K562 (cell line): ENCODE measurements at regions not wholly inside any gene's neighbourhood (a gene's known extent, or its start where the extent isn't known, plus 50 kb on each side); places are given as distances from the start of the nearest gene placed in this dataset.

ENCODE experiments used
- ATAC-seq: fragments of 200-7000 bp; cut with Tn5 transposase; 3 replicates; pipeline ENCODE4 v1.9.1; 2020; ENCODE audit warnings: moderate library complexity
- BruUV-seq: library from RNA; stranded (reverse); fragments of 400-500 nt; replicated peaks from 2 replicates; lab custom pipeline; 2021; lab: Mats Ljungman, UMichigan
- CTCF ChIA-PET: fragments of 300-600 bp; formaldehyde crosslinking; extraction: SDS; loops from one replicate; lab custom pipeline; 2021; ENCODE audit warnings: low intra/inter-chr PET ratio; lab: Yijun Ruan, JAX
- POLR2A ChIA-PET: fragments of 300-600, 350-650 bp; sonication (Branson Sonifier 250); formaldehyde crosslinking; extraction: SDS; loops from one replicate; lab custom pipeline; 2021; ENCODE audit warnings: antibody characterized with exemption, inconsistent platforms; lab: Yijun Ruan, JAX
- DNase-seq, 4 experiments: peaks; one replicate each; pipeline versions ENCODE4 v3.0.0 to v3.0.0-alpha.2; 2011 to 2018; ENCODE audit warnings: low spot score in 3 of 4, mixed read lengths in 3 of 4; ENCODE audit errors: extremely low read depth in 1 of 4
- FAIRE-seq: peaks from 2 replicates; lab custom pipeline; 2011; peaks lifted over from hg19 to GRCh38; lab: Jason Lieb, UNC
- H2AFZ ChIP-seq: 2 replicates; pipeline ENCODE4 v1.6.0; 2011; ENCODE audit warnings: low read depth, low read length, control low read depth, inconsistent platforms
- H3K27ac ChIP-seq: fragments of 200-600 bp; 3 replicates; pipeline ENCODE4 v1.8.0; 2011; ENCODE audit warnings: low read depth, mild to moderate bottlenecking, control low read depth, inconsistent platforms, low read length, moderate library complexity, mixed read lengths; ENCODE audit errors: extremely low read depth
- H3K27me3 ChIP-seq, 2 experiments: fragments of 300-600 bp in 1 of 2; 2 replicates in 1 of 2; 3 replicates in 1 of 2; pipeline versions ENCODE4 v1.6.0 to v1.8.0; 2011; ENCODE audit warnings: inconsistent platforms in 2 of 2, low read length in 2 of 2, mild to moderate bottlenecking in 1 of 2, mixed read lengths in 1 of 2, moderate library complexity in 1 of 2; ENCODE audit not compliant: control insufficient read depth in 2 of 2, insufficient read depth in 2 of 2
- H3K36me3 ChIP-seq: fragments of 300-600 bp; 3 replicates; pipeline ENCODE4 v1.8.0; 2011; ENCODE audit warnings: mild to moderate bottlenecking, low read length, inconsistent platforms; ENCODE audit not compliant: control insufficient read depth, insufficient read depth
- H3K4me1 ChIP-seq, 2 experiments: fragments of 200-600 bp in 1 of 2; replicated peaks in 1 of 2; 2 replicates in 1 of 2; 3 replicates in 1 of 2; pipeline versions ENCODE4 v1.5.1 to v1.8.0; 2011; ENCODE audit warnings: inconsistent platforms in 2 of 2, low read length in 2 of 2, mild to moderate bottlenecking in 1 of 2, mixed read lengths in 1 of 2, moderate library complexity in 1 of 2; ENCODE audit not compliant: control insufficient read depth in 2 of 2, insufficient read depth in 2 of 2
- H3K4me2 ChIP-seq: 2 replicates; pipeline ENCODE4 v1.6.1; 2011; ENCODE audit warnings: low read length, control low read depth, inconsistent platforms, mixed read lengths; ENCODE audit not compliant: insufficient read depth
- H3K4me3 ChIP-seq: fragments of 200-600 bp; sonication (generic), shearing (Covaris generic); 2 replicates; pipeline ENCODE4 v1.5.1; 2016; ENCODE audit warnings: control low read depth, inconsistent platforms
- H3K79me2 ChIP-seq: fragments of 200-600 bp; 3 replicates; pipeline ENCODE4 v1.8.0; 2011; ENCODE audit warnings: low read length, inconsistent platforms; ENCODE audit not compliant: control insufficient read depth, insufficient read depth
- H3K9ac ChIP-seq, 2 experiments: 2 replicates each; pipeline versions ENCODE4 v1.6.0 to v1.6.1; 2011; ENCODE audit warnings: low read depth in 2 of 2, low read length in 2 of 2, control low read depth in 1 of 2, inconsistent platforms in 1 of 2, mild to moderate bottlenecking in 1 of 2, mixed read lengths in 1 of 2; ENCODE audit not compliant: insufficient read depth in 1 of 2
- H3K9me1 ChIP-seq: one replicate; pipeline ENCODE4 v1.6.0; 2011; ENCODE audit warnings: inconsistent platforms, mild to moderate bottlenecking, low read length, moderate library complexity; ENCODE audit not compliant: control insufficient read depth, insufficient read depth
- H3K9me3 ChIP-seq: replicated peaks from 2 replicates; pipeline ENCODE4 v1.5.1; 2011; ENCODE audit warnings: low read depth, low read length, inconsistent platforms; ENCODE audit not compliant: control insufficient read depth, insufficient read depth
- H4K20me1 ChIP-seq: replicated peaks from 2 replicates; pipeline ENCODE4 v1.6.1; 2011; ENCODE audit warnings: low read length, inconsistent platforms, mixed read lengths; ENCODE audit not compliant: control insufficient read depth, insufficient read depth
- ERF ChIP-seq: fragments of 450-650 bp; formaldehyde crosslinking; IDR thresholded peaks from 2 replicates; pipeline ENCODE4 v1.4.0; 2020; ENCODE audit warnings: mild to moderate bottlenecking, mixed read lengths
- FOSL1 ChIP-seq: fragments of 200-800 bp; sonication (Bioruptor generic); conservative IDR thresholded peaks from 2 replicates; pipeline ENCODE4 v1.6.1; 2016; ENCODE audit warnings: missing genetic modification characterization, missing compliant biosample characterization
- HMBOX1 ChIP-seq: sonication (generic); IDR thresholded peaks from 2 replicates; pipeline ENCODE4 v1.6.1; 2016
- KDM5B ChIP-seq: fragments of 200-600 bp; sonication (generic); IDR thresholded peaks from 2 replicates; pipeline ENCODE4 v1.6.1; 2012; ENCODE audit warnings: low read depth, mild to moderate bottlenecking, moderate library complexity, low read length, control low read depth, inconsistent platforms; ENCODE audit not compliant: insufficient replicate concordance
- MXI1 ChIP-seq: IDR thresholded peaks from 2 replicates; pipeline ENCODE4 v1.6.1; 2011; ENCODE audit warnings: low read depth, mild to moderate bottlenecking, improper control_type of control experiment, low read length
- PHF8 ChIP-seq: fragments of 200-600 bp; sonication (generic); IDR thresholded peaks from 2 replicates; pipeline ENCODE4 v1.6.1; 2012; ENCODE audit warnings: mixed run types, mild to moderate bottlenecking, inconsistent platforms, low read length, moderate library complexity, borderline replicate concordance
- POLR2G ChIP-seq: fragments of 200-400 bp; formaldehyde crosslinking; IDR thresholded peaks from 2 replicates; pipeline ENCODE4 v1.6.1; 2017; ENCODE audit warnings: low read depth, mild to moderate bottlenecking, antibody characterized with exemption, low read length, moderate library complexity
- SP2 ChIP-seq: IDR thresholded peaks from 2 replicates; pipeline ENCODE4 v1.6.1; 2011; ENCODE audit warnings: mild to moderate bottlenecking, low read depth, low read length, moderate library complexity; ENCODE audit not compliant: poor library complexity, severe bottlenecking; ENCODE audit errors: extremely low read depth
- TCF3 ChIP-seq: sonication (generic); formaldehyde crosslinking; IDR thresholded peaks from 2 replicates; pipeline ENCODE4 v1.4.0; 2020; ENCODE audit warnings: mild to moderate bottlenecking, missing genetic modification reagents
- TEAD4 ChIP-seq, 2 experiments: sonication (generic) in 1 of 2; formaldehyde crosslinking in 1 of 2; IDR thresholded peaks; 2 replicates each; pipeline versions ENCODE4 v1.6.1 to v1.8.0; 2012 to 2022; ENCODE audit warnings: borderline replicate concordance in 1 of 2, inconsistent platforms in 1 of 2, low read length in 1 of 2, mild to moderate bottlenecking in 1 of 2, missing genetic modification reagents in 1 of 2
- TFE3 ChIP-seq: fragments of 450-650 bp; formaldehyde crosslinking; IDR thresholded peaks from 2 replicates; pipeline ENCODE4 v1.4.0; 2020; ENCODE audit warnings: mild to moderate bottlenecking, mixed read lengths
- ZNF121 ChIP-seq: sonication (generic); formaldehyde crosslinking; conservative IDR thresholded peaks from 2 replicates; pipeline ENCODE4 v1.8.0; 2022; ENCODE audit warnings: missing genetic modification reagents
- WGBS: fragments of 100-300 bp; shearing (Covaris generic); methylation state at CpG from one replicate; pipeline ENCODE4 v1.1.6; 2016; ENCODE audit warnings: low coverage, mixed read lengths; ENCODE audit not compliant: insufficient coverage; ENCODE audit errors: missing lambda C conversion rate; 5-methylcytosine and 5-hydroxymethylcytosine counted together
- in situ Hi-C: fragments of 300-500 bp; cut with MboI; formaldehyde crosslinking; loops from 4 replicates; pipeline ENCODE4 v1.15.0; 2018; ENCODE audit warnings: inconsistent platforms, mixed read lengths
- intact Hi-C: fragments of 100-400 bp; cut with micrococcal nuclease; formaldehyde crosslinking; loops from 2 replicates; pipeline ENCODE4 v1.14.2; 2022
- TF ChIP-seq, protein P1 (sequence below): sonication (generic); formaldehyde crosslinking; IDR thresholded peaks from 2 replicates; pipeline ENCODE4 v1.8.1; 2023; ENCODE audit warnings: missing genetic modification reagents, mild to moderate bottlenecking, borderline replicate concordance

DNA sequence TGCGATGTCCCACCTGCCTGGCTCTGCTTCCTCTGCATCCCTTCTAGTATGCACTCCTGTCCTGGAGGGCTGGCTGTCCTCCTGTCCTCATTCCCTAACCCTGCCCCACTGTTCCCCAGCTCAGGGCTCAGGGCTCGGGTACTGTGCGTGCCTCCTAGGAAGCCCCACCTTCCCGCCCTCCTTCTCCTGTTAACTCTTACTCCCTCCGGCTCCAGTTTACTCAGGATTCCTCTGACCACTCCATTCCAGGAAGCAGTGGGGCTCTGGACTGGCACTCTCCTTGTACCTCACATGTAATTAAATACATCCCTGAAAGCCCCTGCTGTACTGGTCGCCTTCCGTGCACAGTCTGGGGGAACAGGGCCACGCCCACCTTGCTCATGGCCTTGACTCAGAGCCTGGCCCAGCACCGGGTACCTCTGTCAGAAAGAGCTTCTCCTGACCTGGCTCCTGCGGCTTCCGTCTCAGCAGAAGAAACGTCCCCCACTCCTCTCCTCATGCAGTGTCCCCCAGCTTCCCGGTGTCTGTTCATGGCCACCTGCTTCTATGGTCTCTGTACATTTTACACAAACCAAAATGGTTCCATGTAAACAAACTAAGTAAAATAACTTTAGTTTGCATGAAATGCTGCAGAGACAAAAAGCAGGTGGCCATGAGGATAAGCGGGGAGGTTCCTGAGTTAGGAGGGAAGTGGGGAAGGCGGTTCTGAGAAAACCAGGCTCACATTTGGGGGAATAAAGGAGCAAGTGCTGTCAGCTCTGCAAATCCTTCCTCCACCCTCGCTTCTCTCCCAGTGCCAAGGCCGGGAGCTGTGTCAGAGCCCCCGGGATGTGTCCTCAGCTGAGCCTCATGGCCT lies 445.9 kb downstream of the BRD1 start:
- no peak overlapping the region for H3K27ac ChIP-seq
- ChIA-PET CTCF (no interaction called here), POLR2A (interaction anchor here (0.6 kb wide), 1 partner anchor 248 kb away, joined by 3 read pairs; no protein-coding TSS in a partner anchor)
- 1% methylated on average over 15 of the region's 18 CpGs for WGBS
- H3K79me2 ChIP-seq = no peaks in the 10 kb centered on the region
- no peaks in the 10 kb centered on the region for H3K9me1 ChIP-seq
- H4K20me1 ChIP-seq = no peaks in the 10 kb centered on the region
- no peaks in the 10 kb centered on the region for H3K9me3 ChIP-seq
- no peak overlapping the region for H3K4me3 ChIP-seq
- no peak overlapping the region for H3K9ac ChIP-seq
- DNase-seq (no peak), ATAC-seq (no peak), FAIRE-seq (no peak)
- H3K27me3 ChIP-seq = peaks cover 3 to 27% of the 10 kb centered on the region in 2 experiments; a peak in 4 of 5 replicates
- no TSS peak for BruUV-seq
- intact Hi-C loops (no loop called here), in situ Hi-C loops (no loop called here)
- no peak overlapping the region for H3K4me2 ChIP-seq
- H2AFZ ChIP-seq = no peak overlapping the region
- no peaks in the 10 kb centered on the region for H3K36me3 ChIP-seq
- H3K4me1 ChIP-seq = no peaks in the 10 kb centered on the region; a peak in 1 of 5 replicates
- no peak for TF ChIP-seq MXI1
- TF ChIP-seq KDM5B = no peak
- TF ChIP-seq TFE3 (CRISPR knock-in tag) = no peak
- TF ChIP-seq ZNF121 = no peak
- TF ChIP-seq TEAD4 (IDR thresholded peaks at IDR 0.05; ENCODE audit: low read length) = no peak
- no peak for TF ChIP-seq TEAD4 (CRISPR knock-in tag; IDR thresholded peaks at IDR 0.05; ENCODE audit: borderline replicate concordance)
- TF ChIP-seq, protein P1, sequence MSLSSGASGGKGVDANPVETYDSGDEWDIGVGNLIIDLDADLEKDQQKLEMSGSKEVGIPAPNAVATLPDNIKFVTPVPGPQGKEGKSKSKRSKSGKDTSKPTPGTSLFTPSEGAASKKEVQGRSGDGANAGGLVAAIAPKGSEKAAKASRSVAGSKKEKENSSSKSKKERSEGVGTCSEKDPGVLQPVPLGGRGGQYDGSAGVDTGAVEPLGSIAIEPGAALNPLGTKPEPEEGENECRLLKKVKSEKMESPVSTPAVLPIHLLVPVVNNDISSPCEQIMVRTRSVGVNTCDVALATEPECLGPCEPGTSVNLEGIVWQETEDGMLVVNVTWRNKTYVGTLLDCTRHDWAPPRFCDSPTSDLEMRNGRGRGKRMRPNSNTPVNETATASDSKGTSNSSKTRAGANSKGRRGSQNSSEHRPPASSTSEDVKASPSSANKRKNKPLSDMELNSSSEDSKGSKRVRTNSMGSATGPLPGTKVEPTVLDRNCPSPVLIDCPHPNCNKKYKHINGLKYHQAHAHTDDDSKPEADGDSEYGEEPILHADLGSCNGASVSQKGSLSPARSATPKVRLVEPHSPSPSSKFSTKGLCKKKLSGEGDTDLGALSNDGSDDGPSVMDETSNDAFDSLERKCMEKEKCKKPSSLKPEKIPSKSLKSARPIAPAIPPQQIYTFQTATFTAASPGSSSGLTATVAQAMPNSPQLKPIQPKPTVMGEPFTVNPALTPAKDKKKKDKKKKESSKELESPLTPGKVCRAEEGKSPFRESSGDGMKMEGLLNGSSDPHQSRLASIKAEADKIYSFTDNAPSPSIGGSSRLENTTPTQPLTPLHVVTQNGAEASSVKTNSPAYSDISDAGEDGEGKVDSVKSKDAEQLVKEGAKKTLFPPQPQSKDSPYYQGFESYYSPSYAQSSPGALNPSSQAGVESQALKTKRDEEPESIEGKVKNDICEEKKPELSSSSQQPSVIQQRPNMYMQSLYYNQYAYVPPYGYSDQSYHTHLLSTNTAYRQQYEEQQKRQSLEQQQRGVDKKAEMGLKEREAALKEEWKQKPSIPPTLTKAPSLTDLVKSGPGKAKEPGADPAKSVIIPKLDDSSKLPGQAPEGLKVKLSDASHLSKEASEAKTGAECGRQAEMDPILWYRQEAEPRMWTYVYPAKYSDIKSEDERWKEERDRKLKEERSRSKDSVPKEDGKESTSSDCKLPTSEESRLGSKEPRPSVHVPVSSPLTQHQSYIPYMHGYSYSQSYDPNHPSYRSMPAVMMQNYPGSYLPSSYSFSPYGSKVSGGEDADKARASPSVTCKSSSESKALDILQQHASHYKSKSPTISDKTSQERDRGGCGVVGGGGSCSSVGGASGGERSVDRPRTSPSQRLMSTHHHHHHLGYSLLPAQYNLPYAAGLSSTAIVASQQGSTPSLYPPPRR (CRISPR knock-in tag) = no peak
- no peak for TF ChIP-seq SP2
- TF ChIP-seq PHF8 = no peak
- TF ChIP-seq POLR2G = no peak
- TF ChIP-seq FOSL1 (tag) = no peak
- no peak for TF ChIP-seq TCF3 (CRISPR knock-in tag)
- no peak for TF ChIP-seq ERF (CRISPR knock-in tag)
- no peak for TF ChIP-seq HMBOX1
